ENCODE measurements at regions not wholly inside any gene's neighbourhood (a gene's known extent, or its start where the extent isn't known, plus 50 kb on each side); places are given as distances from the start of the nearest gene placed in this dataset.

GRCh38 chr3:182460303-182460702 is 333.0 kb upstream of the ATP11B start:
- TF ChIP-seq, protein P1, sequence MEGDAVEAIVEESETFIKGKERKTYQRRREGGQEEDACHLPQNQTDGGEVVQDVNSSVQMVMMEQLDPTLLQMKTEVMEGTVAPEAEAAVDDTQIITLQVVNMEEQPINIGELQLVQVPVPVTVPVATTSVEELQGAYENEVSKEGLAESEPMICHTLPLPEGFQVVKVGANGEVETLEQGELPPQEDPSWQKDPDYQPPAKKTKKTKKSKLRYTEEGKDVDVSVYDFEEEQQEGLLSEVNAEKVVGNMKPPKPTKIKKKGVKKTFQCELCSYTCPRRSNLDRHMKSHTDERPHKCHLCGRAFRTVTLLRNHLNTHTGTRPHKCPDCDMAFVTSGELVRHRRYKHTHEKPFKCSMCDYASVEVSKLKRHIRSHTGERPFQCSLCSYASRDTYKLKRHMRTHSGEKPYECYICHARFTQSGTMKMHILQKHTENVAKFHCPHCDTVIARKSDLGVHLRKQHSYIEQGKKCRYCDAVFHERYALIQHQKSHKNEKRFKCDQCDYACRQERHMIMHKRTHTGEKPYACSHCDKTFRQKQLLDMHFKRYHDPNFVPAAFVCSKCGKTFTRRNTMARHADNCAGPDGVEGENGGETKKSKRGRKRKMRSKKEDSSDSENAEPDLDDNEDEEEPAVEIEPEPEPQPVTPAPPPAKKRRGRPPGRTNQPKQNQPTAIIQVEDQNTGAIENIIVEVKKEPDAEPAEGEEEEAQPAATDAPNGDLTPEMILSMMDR (conservative IDR thresholded peaks at IDR 0.05; ENCODE audit: low read length): no peak
- no peak for TF ChIP-seq EZH2phosphoT487 (IDR thresholded peaks at IDR 0.05; ENCODE audit: borderline replicate concordance, low read depth, low read length)
